Gastrocnemius medialis (tissue), 4 donors: ENCODE measurements at regions not wholly inside any gene's neighbourhood (a gene's known extent, or its start where the extent isn't known, plus 50 kb on each side); places are given as distances from the start of the nearest gene placed in this dataset.

ENCODE experiments used
- CTCF ChIP-seq, 5 experiments: fragments of 450-650 bp in 3 of 5; fragments of 200-600 bp in 2 of 5; sonication (generic) in 2 of 5; IDR thresholded peaks in 4 of 5; conservative IDR thresholded peaks in 1 of 5; 1 replicate in 4 of 5; 2 replicates in 1 of 5; pipeline ENCODE4 v1.5.1; 2016 to 2019; ENCODE audit warnings: antibody characterized with exemption in 5 of 5, mild to moderate bottlenecking in 3 of 5, moderate library complexity in 3 of 5
- POLR2A ChIP-seq, 2 donors: fragments of 450-650 bp; IDR thresholded peaks; one replicate each; pipeline ENCODE4 v1.6.1; 2017; ENCODE audit warnings: antibody characterized with exemption in 2 of 2, mild to moderate bottlenecking in 2 of 2, moderate library complexity in 2 of 2

- TF ChIP-seq CTCF (IDR thresholded peaks at IDR 0.05 in 4 of 5, conservative IDR thresholded peaks at IDR 0.05 in 1 of 5): no peak
- no peak for TF ChIP-seq POLR2A (IDR thresholded peaks at IDR 0.05)
Observed at GRCh38 chr9:105864248-105864898, 170.0 kb downstream of the TMEM38B start.
